Activated CD4-positive, alpha-beta memory T cell treated with anti-CD3 and anti-CD28 coated beads, Interleukin-2, amount 10 ng/mL, durations not matched to agents 7 days and 5 days (primary cell): ENCODE measurements at regions not wholly inside any gene's neighbourhood (a gene's known extent, or its start where the extent isn't known, plus 50 kb on each side); places are given as distances from the start of the nearest gene placed in this dataset.

Source experiments
- CTCF ChIA-PET: fragments of 350-600 bp; sonication (Branson Sonifier 250); formaldehyde crosslinking; loops from one replicate; lab custom pipeline; 2021; ENCODE audit warnings: antibody characterized with exemption, inconsistent platforms; lab: Charles Lee
- POLR2A ChIA-PET: fragments of 350-600 bp; sonication (Branson Sonifier 250); formaldehyde crosslinking; loops from one replicate; lab custom pipeline; 2021; ENCODE audit warnings: antibody characterized with exemption; lab: Charles Lee
- DNase-seq: peaks from one replicate; pipeline ENCODE4 v3.0.0-alpha.2; 2020
- H3K27ac Mint-ChIP-seq: one replicate; pipeline ENCODE4 v1.8.0; 2021; ENCODE audit warnings: mild to moderate bottlenecking, mixed read lengths
- H3K27me3 Mint-ChIP-seq: one replicate; pipeline ENCODE4 v1.8.0; 2021; ENCODE audit warnings: mixed read lengths
- H3K36me3 Mint-ChIP-seq: one replicate; pipeline ENCODE4 v1.8.0; 2021; ENCODE audit warnings: low read depth, mixed read lengths
- H3K4me1 Mint-ChIP-seq: one replicate; pipeline ENCODE4 v1.8.0; 2021; ENCODE audit warnings: mixed read lengths
- H3K4me3 Mint-ChIP-seq: one replicate; pipeline ENCODE4 v1.8.0; 2021; ENCODE audit warnings: mild to moderate bottlenecking, mixed read lengths
- H3K9me3 Mint-ChIP-seq: one replicate; pipeline ENCODE4 v1.8.0; 2021; ENCODE audit warnings: mixed read lengths

DNA sequence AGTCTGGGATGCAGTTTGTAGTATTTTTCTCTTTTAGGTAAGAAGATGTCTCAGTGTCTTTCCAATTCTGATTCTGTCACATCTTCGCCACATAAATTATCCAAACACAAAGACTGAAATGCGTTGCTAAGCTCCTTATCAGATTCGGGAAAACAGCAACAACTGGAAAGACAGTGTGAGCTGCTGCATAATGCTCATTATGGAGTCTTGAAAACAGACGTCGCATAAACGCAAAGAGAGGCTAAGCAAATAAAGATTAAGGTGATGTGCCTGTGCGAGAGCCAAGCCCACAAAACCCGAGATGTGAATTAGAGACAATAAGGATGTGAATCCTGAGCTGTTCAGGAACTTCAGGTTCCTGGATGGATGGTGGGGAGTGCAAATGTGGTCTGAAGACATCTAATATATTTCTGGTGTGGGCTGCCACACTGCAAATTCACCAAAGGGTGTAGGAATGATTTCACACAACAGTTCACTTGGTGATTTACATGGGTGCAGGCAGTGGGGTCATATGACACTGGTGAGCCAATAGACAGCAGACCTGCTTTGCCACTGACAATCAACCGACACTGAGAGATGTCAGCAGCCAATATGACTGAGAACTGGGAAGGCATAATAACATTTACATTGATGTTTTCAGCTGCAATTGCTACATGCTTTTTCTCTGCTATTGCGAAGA is 195.8 kb downstream of the MTX2 start:
- ChIA-PET CTCF (interaction anchor here (0.6 to 1.4 kb wide), 3 partner anchors 9 to 532 kb away, joined by 3 to 4 read pairs (median 3); no protein-coding TSS in a partner anchor), POLR2A (no interaction called here)
- H3K36me3 Mint-ChIP-seq: no peaks in the 10 kb centered on the region
- no peak overlapping the region for H3K4me3 Mint-ChIP-seq
- no peaks in the 10 kb centered on the region for H3K4me1 Mint-ChIP-seq
- H3K27me3 Mint-ChIP-seq: peaks cover 43% of the 10 kb centered on the region
- no peak for DNase-seq
- H3K27ac Mint-ChIP-seq: no peak overlapping the region
- H3K9me3 Mint-ChIP-seq: no peaks in the 10 kb centered on the region

DNA sequence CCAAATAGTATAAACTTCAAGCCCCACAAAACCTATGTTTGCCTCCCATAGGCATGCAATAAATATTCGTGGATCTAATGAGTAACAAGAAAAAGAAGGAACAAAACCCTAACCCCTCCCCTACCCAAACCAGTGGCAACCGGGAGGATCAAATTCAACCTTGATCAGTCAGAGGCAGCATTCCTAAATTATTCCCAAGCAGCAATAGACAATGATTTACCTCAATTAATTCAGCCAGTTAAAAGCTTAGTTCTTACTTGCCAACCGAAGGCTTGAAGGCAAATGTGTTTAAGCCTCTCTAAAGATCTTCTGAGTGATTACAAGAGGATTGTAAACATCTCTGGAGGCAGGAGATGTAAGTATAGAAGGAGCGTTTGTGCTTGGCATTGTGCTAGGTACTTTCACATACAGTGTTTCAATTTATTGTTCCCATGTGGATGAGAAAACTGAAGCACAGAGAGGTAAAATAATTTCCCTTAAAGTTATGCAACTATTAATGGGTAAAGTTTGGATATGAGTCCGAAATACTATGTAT is 197.7 kb downstream of the MTX2 start:
- peaks cover 42% of the 10 kb centered on the region for H3K27me3 Mint-ChIP-seq
- H3K36me3 Mint-ChIP-seq: no peaks in the 10 kb centered on the region
- CTCF ChIA-PET: interaction anchor here (1.4 kb wide), 1 partner anchor 12 kb away, joined by 4 read pairs; no protein-coding TSS in a partner anchor
- H3K9me3 Mint-ChIP-seq: no peaks in the 10 kb centered on the region
- DNase-seq: no peak
- H3K27ac Mint-ChIP-seq: no peak overlapping the region
- H3K4me3 Mint-ChIP-seq: no peak overlapping the region
- no peaks in the 10 kb centered on the region for H3K4me1 Mint-ChIP-seq
- POLR2A ChIA-PET: no interaction called here

DNA sequence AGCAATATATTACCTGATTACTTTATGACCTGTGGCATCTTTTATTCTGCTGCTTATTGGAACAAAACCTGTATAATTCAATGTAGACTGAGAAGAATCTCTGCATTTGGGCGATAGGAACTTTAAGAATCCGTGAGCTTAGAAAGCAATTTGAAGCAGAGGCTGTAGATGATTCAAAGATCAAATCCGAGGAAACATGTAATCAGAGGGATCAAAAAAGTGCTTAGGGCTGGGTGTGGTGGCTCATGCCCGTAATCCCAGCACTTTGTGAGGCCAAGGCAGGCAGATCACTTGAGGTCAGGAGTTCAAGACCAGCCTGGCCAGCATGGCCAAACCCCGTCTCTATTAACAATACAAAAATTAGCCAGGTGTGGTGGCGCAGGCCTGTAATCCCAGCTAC is 198.4 kb downstream of the MTX2 start:
- Mint-ChIP-seq H3K27ac (no peak overlapping the region), H3K4me3 (no peak overlapping the region), H3K36me3 (no peaks in the 10 kb centered on the region), H3K27me3 (peaks cover 37% of the 10 kb centered on the region), H3K4me1 (peaks cover 2% of the 10 kb centered on the region), H3K9me3 (no peaks in the 10 kb centered on the region)
- ChIA-PET POLR2A (no interaction called here), CTCF (no interaction called here)
- no peak for DNase-seq

DNA sequence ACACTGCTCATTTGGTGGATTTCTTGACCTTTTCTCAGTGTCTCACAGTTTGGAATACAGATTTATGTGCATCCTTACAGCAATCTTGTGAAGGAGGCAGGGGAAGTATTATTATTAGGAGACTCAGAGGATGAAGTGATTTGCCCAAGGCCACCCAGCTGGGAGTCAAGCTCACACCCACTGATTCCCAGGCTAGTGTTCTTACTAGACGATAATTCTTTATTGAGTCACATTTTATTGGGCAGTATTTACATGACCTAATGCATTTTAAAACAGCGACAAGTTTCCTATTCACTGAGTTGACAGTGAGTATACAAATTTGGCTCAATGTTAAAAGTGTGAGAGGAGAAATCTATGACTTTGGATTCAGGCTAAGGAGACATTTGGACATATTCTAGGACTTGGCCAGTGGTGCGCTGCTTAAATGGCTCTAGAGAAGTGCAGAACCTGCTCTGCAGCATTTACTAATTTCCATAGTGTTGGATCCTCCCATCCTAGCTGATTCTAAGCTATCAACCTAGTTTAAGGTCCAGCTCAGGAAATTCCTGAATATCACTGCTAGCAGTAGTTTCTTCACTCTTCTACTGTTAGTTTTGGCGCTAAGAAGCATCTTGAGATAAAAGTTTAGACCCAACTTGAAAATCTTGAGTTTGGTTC is 199.3 kb downstream of the MTX2 start:
- Mint-ChIP-seq H3K4me3 (no peak overlapping the region), H3K27ac (no peak overlapping the region)

DNA sequence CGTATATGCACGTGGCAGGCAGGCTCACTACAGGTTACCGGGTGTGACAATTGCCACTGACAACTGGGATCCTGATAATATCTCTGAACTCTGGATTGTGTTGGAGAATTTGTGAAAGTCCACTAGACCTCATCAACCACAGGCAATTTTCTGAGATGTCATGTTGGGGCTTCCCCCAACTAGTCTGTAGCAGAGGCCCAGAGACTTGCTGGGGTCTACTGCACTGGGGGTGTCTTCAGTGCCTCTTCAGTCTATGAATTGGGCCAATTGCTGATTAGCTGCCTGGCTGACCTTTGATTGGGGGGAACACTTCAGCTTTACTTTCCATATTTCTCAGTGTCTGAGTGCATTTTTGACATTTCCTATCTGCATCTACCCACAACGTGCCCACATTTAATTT is 201.5 kb downstream of the MTX2 start:
- Mint-ChIP-seq H3K4me1 (peaks cover 9% of the 10 kb centered on the region), H3K36me3 (no peaks in the 10 kb centered on the region), H3K9me3 (no peaks in the 10 kb centered on the region), H3K4me3 (no peak overlapping the region), H3K27ac (no peak overlapping the region), H3K27me3 (peaks cover 17% of the 10 kb centered on the region)
- ChIA-PET CTCF (no interaction called here), POLR2A (no interaction called here)
- no peak for DNase-seq

More for the DNA sequence above, 199.3 kb downstream of the MTX2 start:
- peaks cover 8% of the 10 kb centered on the region for H3K4me1 Mint-ChIP-seq
- no peaks in the 10 kb centered on the region for H3K9me3 Mint-ChIP-seq
- POLR2A ChIA-PET: no interaction called here
- DNase-seq: no peak
- no peaks in the 10 kb centered on the region for H3K36me3 Mint-ChIP-seq
- CTCF ChIA-PET: no interaction called here
- peaks cover 33% of the 10 kb centered on the region for H3K27me3 Mint-ChIP-seq

DNA sequence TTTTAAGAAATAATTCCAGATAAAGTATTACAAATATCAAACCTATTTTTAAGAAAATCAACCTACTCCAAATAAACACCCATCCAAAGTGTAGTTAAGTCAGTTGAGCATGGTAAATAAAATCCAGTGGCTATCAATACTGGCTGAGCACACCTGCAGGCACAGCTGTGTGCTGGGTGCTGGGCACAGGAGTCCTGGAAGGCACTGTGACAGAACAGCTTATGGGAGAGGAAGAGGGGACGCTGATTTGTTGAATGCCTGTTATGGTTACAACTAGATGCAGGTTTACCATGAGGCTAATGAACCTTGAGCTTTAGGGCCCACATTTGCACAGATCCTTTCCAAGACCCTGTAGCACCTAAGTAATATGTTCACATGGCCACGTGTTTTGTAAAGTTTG is 202.7 kb downstream of the MTX2 start:
- Mint-ChIP-seq H3K27ac (no peak overlapping the region), H3K27me3 (peaks cover 8% of the 10 kb centered on the region), H3K36me3 (no peaks in the 10 kb centered on the region), H3K4me1 (peaks cover 9% of the 10 kb centered on the region), H3K9me3 (no peaks in the 10 kb centered on the region), H3K4me3 (no peak overlapping the region)
- CTCF ChIA-PET: no interaction called here
- POLR2A ChIA-PET: no interaction called here
- DNase-seq: no peak

DNA sequence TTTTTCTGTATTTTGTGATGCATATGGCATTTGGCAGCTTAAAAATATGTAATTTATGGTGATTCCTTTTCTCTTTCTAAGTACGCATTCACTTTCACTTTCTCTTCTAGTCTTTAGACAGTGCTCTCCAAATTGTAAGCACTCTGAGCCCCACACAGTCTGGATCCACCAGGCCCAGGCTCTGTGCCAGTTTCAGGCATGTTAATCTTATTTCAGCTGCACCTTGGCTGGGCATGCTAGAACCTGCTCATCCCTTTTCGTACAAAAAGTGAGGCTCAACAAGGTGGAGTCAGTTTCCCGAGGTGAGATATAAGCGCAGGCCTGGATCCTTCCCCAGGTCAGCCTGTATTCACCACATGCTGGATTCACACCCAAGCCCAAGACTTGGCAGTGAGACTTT is 203.9 kb downstream of the MTX2 start:
- Mint-ChIP-seq H3K36me3 (no peaks in the 10 kb centered on the region), H3K4me3 (peak overlapping the region; percentile 44), H3K9me3 (no peaks in the 10 kb centered on the region), H3K27me3 (peaks cover 8% of the 10 kb centered on the region), H3K4me1 (peaks cover 9% of the 10 kb centered on the region), H3K27ac (no peak overlapping the region)
- ChIA-PET POLR2A (interaction anchor here (1.6 kb wide), 1 partner anchor 12 kb away, joined by 3 read pairs; no protein-coding TSS in a partner anchor), CTCF (interaction anchor here (2.2 kb wide), 1 partner anchor 18 kb away, joined by 15 read pairs; no protein-coding TSS in a partner anchor)
- DNase-seq: no peak

DNA sequence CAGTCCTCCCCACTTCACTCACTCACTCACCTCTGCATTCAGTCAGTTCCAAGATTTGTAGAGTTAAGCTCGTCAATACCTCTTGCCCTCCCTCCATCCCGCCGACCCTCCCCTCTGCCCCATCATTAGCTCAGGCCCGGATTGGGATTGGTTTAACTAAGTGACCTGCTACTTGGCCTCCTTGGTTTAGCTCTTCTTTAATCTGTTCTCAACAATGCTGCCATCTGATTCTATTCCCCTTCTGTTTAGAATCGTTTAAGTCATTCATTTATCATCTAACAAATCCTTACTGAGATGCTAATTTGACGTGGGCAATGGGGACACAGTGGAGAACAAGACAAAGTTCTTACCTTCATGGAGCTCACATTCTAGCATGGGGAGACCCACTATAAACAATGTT is 204.6 kb downstream of the MTX2 start:
- POLR2A ChIA-PET: interaction anchor here (1.6 kb wide), 1 partner anchor 11 kb away, joined by 3 read pairs; no protein-coding TSS in a partner anchor
- no peak overlapping the region for H3K4me3 Mint-ChIP-seq
- no peaks in the 10 kb centered on the region for H3K36me3 Mint-ChIP-seq
- H3K4me1 Mint-ChIP-seq: peaks cover 9% of the 10 kb centered on the region
- CTCF ChIA-PET: interaction anchor here (2.2 kb wide), 1 partner anchor 18 kb away, joined by 15 read pairs; no protein-coding TSS in a partner anchor
- no peak overlapping the region for H3K27ac Mint-ChIP-seq
- H3K27me3 Mint-ChIP-seq: peaks cover 8% of the 10 kb centered on the region
- no peak for DNase-seq
- H3K9me3 Mint-ChIP-seq: no peaks in the 10 kb centered on the region

DNA sequence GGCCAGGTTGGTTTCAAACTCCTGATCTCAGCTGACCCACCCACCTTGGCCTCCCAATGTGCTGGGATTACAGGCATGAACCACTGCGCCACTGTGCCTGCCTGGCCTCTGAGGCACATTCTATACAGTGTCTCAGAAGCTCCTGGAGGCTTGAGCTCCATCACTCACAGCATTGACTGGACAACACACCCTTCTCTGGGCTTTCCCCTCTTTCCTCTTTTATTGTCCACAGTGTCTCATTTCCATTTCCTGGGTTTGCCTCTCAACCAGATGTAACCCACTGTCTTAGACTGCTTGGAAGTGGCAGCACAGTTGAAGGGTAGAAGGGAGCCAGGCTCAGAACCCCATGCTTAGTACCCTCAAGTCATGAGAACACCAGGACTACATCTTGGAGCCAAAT is 208.1 kb downstream of the MTX2 start:
- POLR2A ChIA-PET: no interaction called here
- Mint-ChIP-seq H3K4me1 (peaks cover 9% of the 10 kb centered on the region), H3K27ac (no peak overlapping the region), H3K4me3 (no peak overlapping the region), H3K36me3 (no peaks in the 10 kb centered on the region), H3K9me3 (no peaks in the 10 kb centered on the region), H3K27me3 (peaks cover 16% of the 10 kb centered on the region)
- CTCF ChIA-PET: interaction anchor here (2.1 kb wide), 1 partner anchor 23 kb away, joined by 7 read pairs; no protein-coding TSS in a partner anchor
- DNase-seq: no peak

DNA sequence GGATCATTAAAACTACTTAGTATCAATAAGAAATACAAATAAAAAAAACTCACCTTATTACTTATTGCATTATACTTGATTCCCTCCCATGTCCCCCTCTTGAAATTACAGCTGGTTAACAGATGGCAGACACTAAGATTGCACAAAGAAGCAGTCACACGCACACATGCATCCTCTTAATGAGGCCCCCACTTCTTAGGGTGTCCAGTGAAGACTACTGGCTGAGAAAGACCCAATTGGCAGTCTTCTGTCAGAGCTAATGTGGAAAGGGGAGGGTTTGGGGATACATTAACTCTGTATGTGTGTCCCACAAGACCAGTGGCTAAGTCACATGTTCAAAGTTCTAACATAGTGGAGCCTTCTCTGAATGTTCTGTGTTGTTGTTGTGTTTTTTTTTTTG is 210.7 kb downstream of the MTX2 start:
- DNase-seq: no peak
- peaks cover 18% of the 10 kb centered on the region for H3K27me3 Mint-ChIP-seq
- H3K9me3 Mint-ChIP-seq: no peaks in the 10 kb centered on the region
- ChIA-PET POLR2A (no interaction called here), CTCF (interaction anchor here (1.4 kb wide), 1 partner anchor 17 kb away, joined by 3 read pairs; no protein-coding TSS in a partner anchor)
- no peak overlapping the region for H3K27ac Mint-ChIP-seq
- no peaks in the 10 kb centered on the region for H3K4me1 Mint-ChIP-seq
- H3K36me3 Mint-ChIP-seq: no peaks in the 10 kb centered on the region
- no peak overlapping the region for H3K4me3 Mint-ChIP-seq

DNA sequence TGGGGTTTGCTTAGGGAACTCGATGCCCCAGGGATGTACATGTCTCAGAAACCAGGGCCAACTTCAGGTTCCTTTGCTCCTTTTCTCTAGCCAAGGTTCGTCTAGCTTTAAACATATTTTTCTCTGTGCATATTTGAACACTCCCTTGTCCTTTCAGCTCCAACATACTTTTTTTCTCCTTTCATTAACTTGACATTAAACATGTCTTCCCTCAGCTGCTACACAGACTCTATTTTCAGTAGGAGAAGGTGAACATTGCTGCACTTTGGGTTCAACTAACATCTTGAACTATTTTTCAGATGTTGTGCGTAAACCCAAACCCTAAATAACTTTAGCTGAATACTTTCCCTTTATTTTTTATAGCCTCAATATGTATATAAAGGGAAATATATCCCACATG is 212.9 kb downstream of the MTX2 start:
- no peaks in the 10 kb centered on the region for H3K9me3 Mint-ChIP-seq
- H3K36me3 Mint-ChIP-seq: no peaks in the 10 kb centered on the region
- DNase-seq: no peak
- POLR2A ChIA-PET: no interaction called here
- H3K27ac Mint-ChIP-seq: no peak overlapping the region
- CTCF ChIA-PET: interaction anchor here (0.5 to 3.3 kb wide), 2 partner anchors 27 to 156 kb away, joined by 4 to 8 read pairs; no protein-coding TSS in a partner anchor
- peaks cover 24% of the 10 kb centered on the region for H3K27me3 Mint-ChIP-seq
- H3K4me1 Mint-ChIP-seq: no peaks in the 10 kb centered on the region
- no peak overlapping the region for H3K4me3 Mint-ChIP-seq

DNA sequence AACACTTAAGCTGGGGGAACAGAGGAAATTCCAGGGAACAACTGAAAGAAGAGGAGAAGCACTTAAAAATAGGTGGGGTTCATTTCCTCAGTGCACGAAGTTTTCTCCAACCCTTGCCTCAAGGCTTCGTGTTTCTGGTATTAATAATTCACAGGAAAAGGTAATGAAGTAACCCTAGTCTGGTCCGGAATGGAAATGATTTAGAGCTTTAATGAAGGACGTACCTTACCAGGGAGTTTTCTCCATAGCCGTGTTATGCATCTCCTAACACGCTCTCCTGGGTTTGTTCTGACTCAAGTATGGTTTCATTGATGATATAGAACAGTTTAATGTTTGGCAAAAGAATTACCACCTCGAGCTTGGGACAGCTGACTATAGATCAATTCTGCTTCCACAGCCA is 214.2 kb downstream of the MTX2 start:
- H3K27me3 Mint-ChIP-seq: peaks cover 33% of the 10 kb centered on the region
- CTCF ChIA-PET: interaction anchor here (3.3 kb wide), 1 partner anchor 29 kb away, joined by 8 read pairs; no protein-coding TSS in a partner anchor
- no peaks in the 10 kb centered on the region for H3K4me1 Mint-ChIP-seq
- no peaks in the 10 kb centered on the region for H3K9me3 Mint-ChIP-seq
- POLR2A ChIA-PET: no interaction called here
- no peaks in the 10 kb centered on the region for H3K36me3 Mint-ChIP-seq
- no peak for DNase-seq
- no peak overlapping the region for H3K4me3 Mint-ChIP-seq
- no peak overlapping the region for H3K27ac Mint-ChIP-seq
